Liver (tissue), 8 donors: ENCODE measurements at regions not wholly inside any gene's neighbourhood (a gene's known extent, or its start where the extent isn't known, plus 50 kb on each side); places are given as distances from the start of the nearest gene placed in this dataset.

ENCODE experiments used
- DNase-seq: peaks from one replicate; pipeline ENCODE4 v3.0.0-alpha.2; 2017; ENCODE audit warnings: low spot score
- H3K27ac ChIP-seq, 2 donors: one replicate each; pipeline ENCODE4 v1.7.0; 2013; ENCODE audit warnings: inconsistent platforms in 2 of 2, low read length in 2 of 2, control low read depth in 1 of 2, low read depth in 1 of 2, mild to moderate bottlenecking in 1 of 2
- H3K27me3 ChIP-seq, 4 donors: one replicate each; pipeline versions ENCODE4 v1.6.1 to v1.7.0; 2013; ENCODE audit warnings: low read length in 3 of 4, inconsistent platforms in 1 of 4, mild to moderate bottlenecking in 1 of 4, moderate library complexity in 1 of 4; ENCODE audit not compliant: control insufficient read depth in 4 of 4, insufficient read depth in 4 of 4
- H3K36me3 ChIP-seq, 4 donors: one replicate each; pipeline versions ENCODE4 v1.6.1 to v1.7.0; 2013; ENCODE audit warnings: low read length in 3 of 4, mild to moderate bottlenecking in 3 of 4, low read depth in 1 of 4, moderate library complexity in 1 of 4; ENCODE audit not compliant: control insufficient read depth in 4 of 4, insufficient read depth in 3 of 4
- H3K4me1 ChIP-seq, 4 donors: one replicate each; pipeline versions ENCODE4 v1.6.1 to v1.7.0; 2013; ENCODE audit warnings: low read length in 3 of 4, mild to moderate bottlenecking in 3 of 4, moderate library complexity in 1 of 4; ENCODE audit not compliant: control insufficient read depth in 4 of 4, insufficient read depth in 4 of 4
- H3K4me3 ChIP-seq, 3 donors: one replicate each; pipeline versions ENCODE4 v1.6.1 to v1.7.0; 2013; ENCODE audit warnings: low read length in 3 of 3, control low read depth in 1 of 3, low read depth in 1 of 3, mild to moderate bottlenecking in 1 of 3
- H3K9ac ChIP-seq, 2 donors: one replicate each; pipeline ENCODE4 v1.7.0; 2013; ENCODE audit warnings: low read length in 2 of 2, mild to moderate bottlenecking in 2 of 2, moderate library complexity in 2 of 2, control low read depth in 1 of 2, low read depth in 1 of 2
- H3K9me3 ChIP-seq, 4 donors: one replicate each; pipeline versions ENCODE4 v1.6.1 to v1.7.0; 2013; ENCODE audit warnings: low read length in 3 of 4; ENCODE audit not compliant: control insufficient read depth in 4 of 4
- CTCF ChIP-seq: fragments of 150-350 bp; IDR thresholded peaks from 2 replicates; pipeline ENCODE4 v1.5.1; 2017; ENCODE audit warnings: improper control_type of control experiment, low read depth, low read length; ENCODE audit not compliant: missing input control
- FOXA2 ChIP-seq: IDR thresholded peaks from 2 replicates; pipeline ENCODE4 v1.6.1; 2016; ENCODE audit warnings: antibody characterized with exemption
- GABPA ChIP-seq, 2 donors: IDR thresholded peaks in 1 of 2; conservative IDR thresholded peaks in 1 of 2; 2 replicates each; pipeline ENCODE4 v1.6.1; 2016; ENCODE audit warnings: antibody characterized with exemption in 2 of 2, mild to moderate bottlenecking in 1 of 2, moderate library complexity in 1 of 2
- HNF4A ChIP-seq, 2 donors: conservative IDR thresholded peaks; 2 replicates each; pipeline ENCODE4 v1.6.1; 2016; ENCODE audit warnings: antibody characterized with exemption in 2 of 2, mild to moderate bottlenecking in 2 of 2
- HNF4G ChIP-seq: IDR thresholded peaks from 2 replicates; pipeline ENCODE4 v1.6.1; 2016; ENCODE audit warnings: antibody characterized with exemption
- JUND ChIP-seq, 2 donors: IDR thresholded peaks; 2 replicates each; pipeline ENCODE4 v1.6.1; 2016; ENCODE audit warnings: antibody characterized with exemption in 2 of 2
- NR2F2 ChIP-seq: IDR thresholded peaks from 2 replicates; pipeline ENCODE4 v1.6.1; 2016; ENCODE audit warnings: antibody characterized with exemption
- RAD21 ChIP-seq, 2 donors: IDR thresholded peaks; 2 replicates each; pipeline ENCODE4 v1.6.1; 2016; ENCODE audit warnings: antibody characterized with exemption in 2 of 2, mild to moderate bottlenecking in 2 of 2
- REST ChIP-seq: IDR thresholded peaks from 2 replicates; pipeline ENCODE4 v1.6.1; 2016; ENCODE audit warnings: antibody characterized with exemption, mild to moderate bottlenecking
- RXRA ChIP-seq, 2 donors: IDR thresholded peaks; 2 replicates each; pipeline ENCODE4 v1.6.1; 2017 to 2018; ENCODE audit warnings: antibody characterized with exemption in 2 of 2, mild to moderate bottlenecking in 1 of 2
- SP1 ChIP-seq: IDR thresholded peaks from 2 replicates; pipeline ENCODE4 v1.6.1; 2018; ENCODE audit warnings: antibody characterized with exemption, mild to moderate bottlenecking
- TAF1 ChIP-seq: conservative IDR thresholded peaks from 2 replicates; pipeline ENCODE4 v1.6.1; 2016; ENCODE audit warnings: antibody characterized with exemption, mild to moderate bottlenecking
- YY1 ChIP-seq: IDR thresholded peaks from 2 replicates; pipeline ENCODE4 v1.6.1; 2016; ENCODE audit warnings: antibody characterized with exemption, mild to moderate bottlenecking
- WGBS: extraction: QIAGEN DNeasy Blood & Tissue Kit; methylation state at CpG from one replicate; pipeline ENCODE4 v1.1.7; 2013; 5-methylcytosine and 5-hydroxymethylcytosine counted together
- donor health status: healthy.
- donor health status: healthy.
- donor health status: healthy.
- donor health status: healthy.
- donor health status: healthy.

GRCh38 chr6:71139249-71139648 lies 149.4 kb upstream of the OGFRL1 start:
- H3K27me3 ChIP-seq, result peaks cover 0 to 3% (median 0%) of the 10 kb centered on the region in 4 donors
- H3K27ac ChIP-seq, result no peak overlapping the region
- H3K4me3 ChIP-seq, result no peak overlapping the region
- WGBS, result 75% methylated on average over 3 of the region's 3 CpGs
- H3K9me3 ChIP-seq, result no peaks in the 10 kb centered on the region
- DNase-seq, result no peak
- no peak overlapping the region for H3K9ac ChIP-seq
- no peaks in the 10 kb centered on the region for H3K36me3 ChIP-seq
- no peaks in the 10 kb centered on the region for H3K4me1 ChIP-seq
- TF ChIP-seq RXRA (IDR thresholded peaks at IDR 0.05) (no peak), YY1 (no peak), RAD21 (IDR thresholded peaks at IDR 0.05) (no peak), JUND (IDR thresholded peaks at IDR 0.05) (no peak), FOXA2 (no peak), SP1 (no peak), GABPA (IDR thresholded peaks at IDR 0.05 in 1 of 2, conservative IDR thresholded peaks at IDR 0.05 in 1 of 2) (no peak), NR2F2 (no peak), HNF4G (no peak), TAF1 (no peak)

- Histone ChIP-seq H3K36me3 (no peaks in the 10 kb centered on the region), H3K9me3 (no peaks in the 10 kb centered on the region), H3K27me3 (no peaks in the 10 kb centered on the region), H3K9ac (no peak overlapping the region), H3K4me1 (no peaks in the 10 kb centered on the region), H3K4me3 (no peak overlapping the region), H3K27ac (no peak overlapping the region)
- 82% methylated on average over 9 of the region's 9 CpGs for WGBS
- DNase-seq, result no peak
- no peak for TF ChIP-seq SP1
These were observed 134.8 kb upstream of the OGFRL1 start for GRCh38 chr6:71153755-71154325.

- Histone ChIP-seq H3K4me3 (no peak overlapping the region), H3K9ac (no peak overlapping the region), H3K27me3 (no peaks in the 10 kb centered on the region), H3K27ac (no peak overlapping the region), H3K4me1 (no peaks in the 10 kb centered on the region), H3K9me3 (no peaks in the 10 kb centered on the region), H3K36me3 (no peaks in the 10 kb centered on the region)
- WGBS, result 84% methylated on average over 1 of the region's 1 CpG
- no peak for DNase-seq
- TF ChIP-seq REST (no peak), CTCF (no peak), GABPA (IDR thresholded peaks at IDR 0.05 in 1 of 2, conservative IDR thresholded peaks at IDR 0.05 in 1 of 2) (no peak), HNF4A (conservative IDR thresholded peaks at IDR 0.05) (no peak)
These were observed 131.3 kb upstream of the OGFRL1 start for GRCh38 chr6:71157345-71157744.
